HEK293 (cell line): ENCODE measurements at regions not wholly inside any gene's neighbourhood (a gene's known extent, or its start where the extent isn't known, plus 50 kb on each side); places are given as distances from the start of the nearest gene placed in this dataset.
A peak's percentile ranks its signal among the peaks of the same experiment; 100 is the strongest.

Experiments
- CTCF ChIA-PET: fragments of 350-600 bp; formaldehyde crosslinking; extraction: SDS; loops from one replicate; lab custom pipeline; 2021; ENCODE audit warnings: antibody characterized with exemption; lab: Yijun Ruan, JAX
- POLR2A ChIA-PET: fragments of 300-600 bp; formaldehyde crosslinking; extraction: SDS; loops from one replicate; lab custom pipeline; 2020; ENCODE audit warnings: antibody characterized with exemption, inconsistent platforms; lab: Yijun Ruan, JAX
- H3K27ac ChIP-seq: fragments of 200-500 bp; sonication (Bioruptor generic); 2 replicates; pipeline ENCODE4 v1.5.1; 2014; ENCODE audit warnings: low read depth, low read length, control low read depth, inconsistent platforms; ENCODE audit errors: extremely low read depth
- H3K36me3 ChIP-seq, 2 experiments: fragments of 200-500 bp in 1 of 2; sonication (Bioruptor generic) in 1 of 2; 1 replicate in 1 of 2; 2 replicates in 1 of 2; pipeline ENCODE4 v1.5.1; 2014 to 2017; ENCODE audit warnings: inconsistent platforms in 2 of 2, low read length in 2 of 2; ENCODE audit not compliant: control insufficient read depth in 2 of 2, insufficient read depth in 1 of 2
- H3K4me1 ChIP-seq: fragments of 200-500 bp; sonication (Bioruptor generic); 2 replicates; pipeline ENCODE4 v1.5.1; 2014; ENCODE audit warnings: mild to moderate bottlenecking, low read length, inconsistent platforms; ENCODE audit not compliant: control insufficient read depth, insufficient read depth
- H3K4me3 ChIP-seq: 2 replicates; pipeline ENCODE4 v1.5.1; 2011; ENCODE audit warnings: low read depth, mild to moderate bottlenecking, control low read depth, low read length, moderate library complexity
- H3K9me3 ChIP-seq: fragments of 200-500 bp; sonication (Bioruptor generic); 2 replicates; pipeline ENCODE4 v1.5.1; 2014; ENCODE audit warnings: low read depth, low read length, inconsistent platforms; ENCODE audit not compliant: control insufficient read depth, insufficient read depth
- GFI1B ChIP-seq: fragments of 450-650 bp; formaldehyde crosslinking; IDR thresholded peaks from 2 replicates; pipeline ENCODE4 v1.5.1; 2016; ENCODE audit warnings: missing biosample characterization, missing genetic modification characterization
- KLF1 ChIP-seq: fragments of 450-650 bp; formaldehyde crosslinking; IDR thresholded peaks from 2 replicates; pipeline ENCODE4 v1.5.1; 2016; ENCODE audit warnings: missing biosample characterization, missing genetic modification characterization
- ZBTB21 ChIP-seq: fragments of 450-650 bp; formaldehyde crosslinking; IDR thresholded peaks from 2 replicates; pipeline ENCODE4 v1.5.1; 2017; ENCODE audit warnings: missing biosample characterization, missing genetic modification characterization
- ZFP3 ChIP-seq: fragments of 450-650 bp; formaldehyde crosslinking; IDR thresholded peaks from 2 replicates; pipeline ENCODE4 v1.5.1; 2016; ENCODE audit warnings: low read depth, missing biosample characterization, missing genetic modification characterization
- ZIC2 ChIP-seq: fragments of 450-650 bp; formaldehyde crosslinking; IDR thresholded peaks from 2 replicates; pipeline ENCODE4 v1.5.1; 2016; ENCODE audit warnings: missing biosample characterization, missing genetic modification characterization
- ZNF121 ChIP-seq: fragments of 450-650 bp; formaldehyde crosslinking; IDR thresholded peaks from 2 replicates; pipeline ENCODE4 v1.5.1; 2016; ENCODE audit warnings: missing biosample characterization, missing genetic modification characterization
- ZNF677 ChIP-seq: fragments of 450-650 bp; IDR thresholded peaks from 2 replicates; pipeline ENCODE4 v1.5.0; 2018; ENCODE audit warnings: missing biosample characterization, mild to moderate bottlenecking, missing genetic modification characterization, moderate library complexity
- ZNF837 ChIP-seq: fragments of 450-650 bp; formaldehyde crosslinking; IDR thresholded peaks from 2 replicates; pipeline ENCODE4 v1.5.1; 2016; ENCODE audit warnings: missing biosample characterization, missing genetic modification characterization
- TF ChIP-seq, protein P1 (sequence below): sonication (generic); formaldehyde crosslinking; IDR thresholded peaks from 2 replicates; pipeline ENCODE4 v1.8.1; 2022; ENCODE audit warnings: mild to moderate bottlenecking, moderate library complexity, missing genetic modification reagents
- TF ChIP-seq, protein P2 (sequence below): fragments of 450-650 bp; formaldehyde crosslinking; IDR thresholded peaks from 2 replicates; pipeline ENCODE4 v1.5.1; 2017; ENCODE audit warnings: missing biosample characterization, missing genetic modification characterization
- TF ChIP-seq, protein P3 (sequence below): fragments of 450-650 bp; formaldehyde crosslinking; IDR thresholded peaks from 2 replicates; pipeline ENCODE4 v1.5.1; 2016; ENCODE audit warnings: missing biosample characterization, missing genetic modification characterization
- TF ChIP-seq, protein P4 (sequence below): fragments of 450-650 bp; formaldehyde crosslinking; IDR thresholded peaks from 2 replicates; pipeline ENCODE4 v1.5.0; 2017; ENCODE audit warnings: missing biosample characterization, missing genetic modification characterization, borderline replicate concordance

DNA sequence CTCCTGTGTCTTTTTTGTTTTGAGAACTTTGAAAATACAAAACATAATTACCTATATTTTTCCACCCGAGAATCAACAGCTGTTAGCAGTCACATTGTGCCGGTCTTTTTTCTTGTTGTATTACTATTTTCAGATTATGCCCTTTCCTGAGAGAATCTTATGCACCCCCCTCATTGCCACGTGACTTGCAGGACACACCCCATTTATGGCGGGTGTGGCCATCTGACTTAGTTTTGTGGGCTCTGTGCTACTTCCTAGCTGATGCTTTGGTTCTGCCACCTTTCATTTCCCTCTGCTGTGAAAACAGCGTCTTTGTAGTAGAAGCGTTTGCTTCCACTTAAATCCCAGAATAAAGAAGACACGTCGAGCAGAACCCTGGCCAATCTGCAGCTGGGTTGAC, 82.8 kb upstream of the SOX13 start:
- H3K4me3 ChIP-seq: no peak overlapping the region

DNA sequence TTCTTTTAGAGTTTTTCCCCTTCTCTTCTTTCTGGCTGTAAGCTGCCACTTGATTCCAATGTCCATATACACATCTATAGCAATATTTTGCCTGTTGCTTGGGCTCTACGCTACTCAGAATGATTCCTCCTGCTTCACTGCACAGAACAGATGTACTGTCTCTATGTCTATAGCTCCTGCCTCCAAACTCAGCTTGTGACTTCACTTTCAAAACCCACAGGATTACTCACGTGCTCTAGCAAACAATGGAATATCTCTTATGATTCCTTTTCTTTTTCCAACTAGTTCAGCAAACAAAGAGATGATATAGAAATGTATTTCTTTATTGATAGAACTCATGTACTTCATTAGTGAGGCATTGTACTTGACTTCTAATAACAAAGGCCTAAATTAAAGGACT, 80.5 kb upstream of the SOX13 start:
- H3K27ac ChIP-seq: no peak overlapping the region
- TF ChIP-seq, protein P1, sequence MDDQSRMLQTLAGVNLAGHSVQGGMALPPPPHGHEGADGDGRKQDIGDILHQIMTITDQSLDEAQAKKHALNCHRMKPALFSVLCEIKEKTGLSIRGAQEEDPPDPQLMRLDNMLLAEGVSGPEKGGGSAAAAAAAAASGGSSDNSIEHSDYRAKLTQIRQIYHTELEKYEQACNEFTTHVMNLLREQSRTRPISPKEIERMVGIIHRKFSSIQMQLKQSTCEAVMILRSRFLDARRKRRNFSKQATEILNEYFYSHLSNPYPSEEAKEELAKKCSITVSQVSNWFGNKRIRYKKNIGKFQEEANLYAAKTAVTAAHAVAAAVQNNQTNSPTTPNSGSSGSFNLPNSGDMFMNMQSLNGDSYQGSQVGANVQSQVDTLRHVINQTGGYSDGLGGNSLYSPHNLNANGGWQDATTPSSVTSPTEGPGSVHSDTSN: no peak
- TF ChIP-seq ZNF677 (no peak), ZBTB21 (tag by site-specific recombination) (no peak), ZIC2 (tag by site-specific recombination) (no peak), ZNF121 (tag by site-specific recombination) (no peak)
- TF ChIP-seq, protein P2, sequence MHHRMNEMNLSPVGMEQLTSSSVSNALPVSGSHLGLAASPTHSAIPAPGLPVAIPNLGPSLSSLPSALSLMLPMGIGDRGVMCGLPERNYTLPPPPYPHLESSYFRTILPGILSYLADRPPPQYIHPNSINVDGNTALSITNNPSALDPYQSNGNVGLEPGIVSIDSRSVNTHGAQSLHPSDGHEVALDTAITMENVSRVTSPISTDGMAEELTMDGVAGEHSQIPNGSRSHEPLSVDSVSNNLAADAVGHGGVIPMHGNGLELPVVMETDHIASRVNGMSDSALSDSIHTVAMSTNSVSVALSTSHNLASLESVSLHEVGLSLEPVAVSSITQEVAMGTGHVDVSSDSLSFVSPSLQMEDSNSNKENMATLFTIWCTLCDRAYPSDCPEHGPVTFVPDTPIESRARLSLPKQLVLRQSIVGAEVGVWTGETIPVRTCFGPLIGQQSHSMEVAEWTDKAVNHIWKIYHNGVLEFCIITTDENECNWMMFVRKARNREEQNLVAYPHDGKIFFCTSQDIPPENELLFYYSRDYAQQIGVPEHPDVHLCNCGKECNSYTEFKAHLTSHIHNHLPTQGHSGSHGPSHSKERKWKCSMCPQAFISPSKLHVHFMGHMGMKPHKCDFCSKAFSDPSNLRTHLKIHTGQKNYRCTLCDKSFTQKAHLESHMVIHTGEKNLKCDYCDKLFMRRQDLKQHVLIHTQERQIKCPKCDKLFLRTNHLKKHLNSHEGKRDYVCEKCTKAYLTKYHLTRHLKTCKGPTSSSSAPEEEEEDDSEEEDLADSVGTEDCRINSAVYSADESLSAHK (tag by site-specific recombination): no peak
- TF ChIP-seq, protein P3, sequence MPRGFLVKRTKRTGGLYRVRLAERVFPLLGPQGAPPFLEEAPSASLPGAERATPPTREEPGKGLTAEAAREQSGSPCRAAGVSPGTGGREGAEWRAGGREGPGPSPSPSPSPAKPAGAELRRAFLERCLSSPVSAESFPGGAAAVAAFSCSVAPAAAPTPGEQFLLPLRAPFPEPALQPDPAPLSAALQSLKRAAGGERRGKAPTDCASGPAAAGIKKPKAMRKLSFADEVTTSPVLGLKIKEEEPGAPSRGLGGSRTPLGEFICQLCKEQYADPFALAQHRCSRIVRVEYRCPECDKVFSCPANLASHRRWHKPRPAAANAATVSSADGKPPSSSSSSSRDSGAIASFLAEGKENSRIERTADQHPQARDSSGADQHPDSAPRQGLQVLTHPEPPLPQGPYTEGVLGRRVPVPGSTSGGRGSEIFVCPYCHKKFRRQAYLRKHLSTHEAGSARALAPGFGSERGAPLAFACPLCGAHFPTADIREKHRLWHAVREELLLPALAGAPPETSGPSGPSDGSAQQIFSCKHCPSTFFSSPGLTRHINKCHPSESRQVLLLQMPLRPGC (tag by site-specific recombination): no peak
- TF ChIP-seq, protein P4, sequence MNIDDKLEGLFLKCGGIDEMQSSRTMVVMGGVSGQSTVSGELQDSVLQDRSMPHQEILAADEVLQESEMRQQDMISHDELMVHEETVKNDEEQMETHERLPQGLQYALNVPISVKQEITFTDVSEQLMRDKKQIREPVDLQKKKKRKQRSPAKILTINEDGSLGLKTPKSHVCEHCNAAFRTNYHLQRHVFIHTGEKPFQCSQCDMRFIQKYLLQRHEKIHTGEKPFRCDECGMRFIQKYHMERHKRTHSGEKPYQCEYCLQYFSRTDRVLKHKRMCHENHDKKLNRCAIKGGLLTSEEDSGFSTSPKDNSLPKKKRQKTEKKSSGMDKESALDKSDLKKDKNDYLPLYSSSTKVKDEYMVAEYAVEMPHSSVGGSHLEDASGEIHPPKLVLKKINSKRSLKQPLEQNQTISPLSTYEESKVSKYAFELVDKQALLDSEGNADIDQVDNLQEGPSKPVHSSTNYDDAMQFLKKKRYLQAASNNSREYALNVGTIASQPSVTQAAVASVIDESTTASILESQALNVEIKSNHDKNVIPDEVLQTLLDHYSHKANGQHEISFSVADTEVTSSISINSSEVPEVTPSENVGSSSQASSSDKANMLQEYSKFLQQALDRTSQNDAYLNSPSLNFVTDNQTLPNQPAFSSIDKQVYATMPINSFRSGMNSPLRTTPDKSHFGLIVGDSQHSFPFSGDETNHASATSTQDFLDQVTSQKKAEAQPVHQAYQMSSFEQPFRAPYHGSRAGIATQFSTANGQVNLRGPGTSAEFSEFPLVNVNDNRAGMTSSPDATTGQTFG (tag by site-specific recombination): no peak
- H3K4me1 ChIP-seq: no peaks in the 10 kb centered on the region
- no peaks in the 10 kb centered on the region for H3K36me3 ChIP-seq
- no peaks in the 10 kb centered on the region for H3K9me3 ChIP-seq
- ChIA-PET CTCF (no interaction called here), POLR2A (no interaction called here)
- H3K4me3 ChIP-seq: no peak overlapping the region

More for the DNA sequence above, 82.8 kb upstream of the SOX13 start:
- H3K9me3 ChIP-seq: no peaks in the 10 kb centered on the region
- no peaks in the 10 kb centered on the region for H3K36me3 ChIP-seq
- POLR2A ChIA-PET: no interaction called here
- H3K27ac ChIP-seq: no peak overlapping the region
- TF ChIP-seq GFI1B (tag by site-specific recombination): no peak
- peak; percentile 68 for TF ChIP-seq KLF1 (tag by site-specific recombination)
- TF ChIP-seq ZNF837: no peak
- CTCF ChIA-PET: interaction anchor here (0.6 kb wide), 3 partner anchors 40 to 76 kb away, joined by 3 to 4 read pairs (median 3); no protein-coding TSS in a partner anchor
- no peaks in the 10 kb centered on the region for H3K4me1 ChIP-seq

DNA sequence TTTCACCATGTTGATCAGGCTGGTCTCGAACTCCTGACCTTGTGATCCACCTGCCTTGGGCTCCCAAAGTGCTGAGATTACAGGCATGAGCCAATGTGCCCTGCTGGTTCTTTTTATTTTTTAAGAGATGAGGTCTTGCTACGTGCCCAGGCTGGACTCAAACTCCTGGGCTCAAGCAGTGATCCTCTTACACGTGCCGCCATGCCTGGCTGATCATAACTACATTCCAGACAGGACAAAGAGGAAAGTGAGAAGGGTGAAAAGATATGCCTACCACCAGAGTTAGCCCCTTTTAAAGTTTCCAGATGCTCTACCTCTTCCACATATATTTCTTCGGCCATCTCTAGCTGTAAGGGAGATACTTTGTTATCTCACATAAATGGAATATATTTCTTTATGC, 79.7 kb upstream of the SOX13 start:
- Histone ChIP-seq H3K9me3 (no peaks in the 10 kb centered on the region), H3K36me3 (no peaks in the 10 kb centered on the region), H3K4me3 (no peak overlapping the region), H3K27ac (no peak overlapping the region), H3K4me1 (no peaks in the 10 kb centered on the region)
- ChIA-PET CTCF (no interaction called here), POLR2A (no interaction called here)
- no peak for TF ChIP-seq ZFP3 (tag by site-specific recombination)
